GM21367 (cell line): ENCODE measurements at regions not wholly inside any gene's neighbourhood (a gene's known extent, or its start where the extent isn't known, plus 50 kb on each side); places are given as distances from the start of the nearest gene placed in this dataset.

Experiments
- ATAC-seq: cut with Tn5 transposase; IDR thresholded peaks from one replicate; pipeline ENCODE4 v1.9.1; 2021; ENCODE audit not compliant: unreplicated experiment

DNA sequence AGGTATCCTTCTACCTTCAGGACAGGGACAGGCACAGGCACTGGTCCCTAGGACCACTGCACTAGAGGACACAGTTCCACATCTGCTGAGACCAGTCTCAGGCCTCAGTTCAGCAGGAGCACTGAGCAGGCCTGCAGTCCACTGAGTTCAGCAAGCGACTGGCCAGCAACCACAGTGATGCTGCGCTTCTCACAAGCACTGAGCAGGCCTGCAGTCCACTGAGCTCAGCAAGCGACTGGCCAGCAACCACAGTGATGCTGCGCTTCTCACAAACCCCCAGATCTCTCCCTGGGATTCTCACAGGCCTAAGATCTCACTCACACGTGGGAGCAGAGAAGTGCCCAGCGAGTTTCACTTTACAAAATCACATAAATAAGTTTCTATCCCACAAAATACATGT is 140.6 kb downstream of the IRS2 start:
- ATAC-seq, result no peak

DNA sequence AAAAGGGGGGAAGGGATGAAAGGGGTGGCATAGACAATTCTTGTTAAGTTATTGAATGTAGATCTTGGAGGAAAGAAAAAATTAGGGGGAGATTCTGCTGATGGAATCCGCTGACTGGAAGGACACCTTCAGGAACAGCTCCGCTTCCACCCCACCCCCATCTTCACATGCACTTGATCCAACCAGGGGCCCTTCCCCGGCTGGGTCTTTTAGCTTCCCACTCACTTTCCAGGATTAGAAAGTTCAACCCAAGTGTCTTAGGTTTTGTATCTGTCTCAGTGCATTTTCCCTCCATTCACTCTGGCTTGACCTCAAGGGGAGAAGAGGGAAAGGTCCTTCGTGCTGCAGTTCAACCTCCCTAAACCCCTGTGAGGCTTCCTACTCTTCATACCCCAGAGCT is 141.4 kb downstream of the IRS2 start:
- no peak for ATAC-seq

- no peak for ATAC-seq
These were observed 142.2 kb downstream of the IRS2 start for GRCh38 chr13:109644069-109644750.

DNA sequence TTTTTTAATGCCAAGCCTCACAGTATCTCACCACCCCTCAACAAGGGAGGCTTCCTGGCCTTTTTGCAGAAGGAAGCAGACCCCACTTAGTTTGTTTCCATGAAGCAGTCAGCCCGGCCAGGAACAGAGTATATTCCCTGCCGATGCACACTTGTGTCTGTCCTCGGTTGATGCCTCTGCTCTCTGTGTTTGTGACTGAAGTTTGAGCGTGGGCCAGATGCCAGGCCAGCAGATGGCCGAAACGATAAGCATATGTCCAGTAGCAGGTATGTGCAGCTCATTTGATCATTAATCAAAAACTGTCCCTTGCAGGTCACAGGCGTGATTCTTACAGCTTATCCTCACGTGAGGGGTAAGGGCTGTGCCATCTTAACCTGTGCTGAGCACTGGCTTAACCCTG is 144.0 kb downstream of the IRS2 start:
- no peak for ATAC-seq

DNA sequence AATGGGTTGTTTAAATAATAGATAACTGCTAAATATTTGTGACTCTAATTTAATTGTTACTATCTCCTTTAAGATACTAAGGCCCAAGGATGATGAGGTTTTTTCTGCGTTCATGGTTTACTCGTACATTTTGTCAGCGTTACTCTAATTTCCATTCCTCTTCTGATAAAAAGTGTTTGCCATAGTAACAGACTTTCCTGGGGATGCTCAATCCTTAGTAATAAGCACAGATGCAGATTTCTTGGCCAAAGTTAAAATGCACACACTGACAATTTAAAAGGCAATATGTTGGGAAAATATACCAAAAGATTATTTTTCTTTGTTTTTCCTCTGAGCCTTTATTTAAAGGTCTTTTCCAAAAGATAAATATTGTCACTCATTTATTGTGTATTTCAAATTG is 149.6 kb downstream of the IRS2 start:
- no peak for ATAC-seq

- ATAC-seq, result no peak
These were observed 155.3 kb downstream of the IRS2 start for GRCh38 chr13:109631069-109631468.

DNA sequence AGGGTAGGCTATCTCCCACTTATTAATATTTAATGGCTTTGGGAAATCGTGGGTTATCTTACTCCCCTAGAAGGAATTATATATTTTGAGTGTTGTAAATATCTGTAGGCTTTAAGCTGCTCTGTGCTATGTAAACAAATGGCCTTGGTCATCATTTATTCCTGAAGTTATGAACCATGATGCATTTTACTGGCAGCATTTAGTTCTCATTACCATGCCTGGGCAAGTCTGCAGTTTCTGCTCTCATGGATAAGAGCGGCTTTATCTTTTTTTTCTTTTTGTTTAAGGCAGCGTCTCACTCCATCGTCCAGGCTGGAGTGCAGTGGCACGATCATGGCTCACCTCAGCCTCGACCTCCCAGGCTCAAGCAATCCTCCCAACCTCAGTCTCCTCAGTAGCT is 156.1 kb downstream of the IRS2 start:
- ATAC-seq, result no peak

DNA sequence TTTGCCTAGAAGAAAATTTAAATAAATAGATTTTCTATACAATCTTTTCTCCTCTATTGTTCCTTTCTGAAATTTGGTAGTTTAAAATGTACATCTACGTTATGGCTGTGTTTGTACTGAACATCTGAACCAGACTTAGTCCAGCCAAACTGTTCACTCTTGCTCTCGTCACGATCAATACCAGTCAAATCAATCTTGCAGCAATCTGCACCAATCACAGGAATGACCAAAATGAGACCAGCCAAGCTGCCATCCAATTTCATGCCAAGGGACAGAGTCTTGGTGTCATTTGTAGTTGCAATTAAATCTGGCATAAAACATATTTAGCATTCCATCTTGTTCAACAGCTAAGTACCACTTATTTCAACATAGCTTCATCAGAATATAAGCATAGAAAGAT is 156.6 kb downstream of the IRS2 start:
- no peak for ATAC-seq

- no peak for ATAC-seq
These were observed 158.1 kb downstream of the IRS2 start for GRCh38 chr13:109628251-109628699.

- no peak for ATAC-seq
These were observed 158.7 kb downstream of the IRS2 start for GRCh38 chr13:109627649-109628048.

GRCh38 chr13:109626386-109627171 is 159.8 kb downstream of the IRS2 start:
- no peak for ATAC-seq

DNA sequence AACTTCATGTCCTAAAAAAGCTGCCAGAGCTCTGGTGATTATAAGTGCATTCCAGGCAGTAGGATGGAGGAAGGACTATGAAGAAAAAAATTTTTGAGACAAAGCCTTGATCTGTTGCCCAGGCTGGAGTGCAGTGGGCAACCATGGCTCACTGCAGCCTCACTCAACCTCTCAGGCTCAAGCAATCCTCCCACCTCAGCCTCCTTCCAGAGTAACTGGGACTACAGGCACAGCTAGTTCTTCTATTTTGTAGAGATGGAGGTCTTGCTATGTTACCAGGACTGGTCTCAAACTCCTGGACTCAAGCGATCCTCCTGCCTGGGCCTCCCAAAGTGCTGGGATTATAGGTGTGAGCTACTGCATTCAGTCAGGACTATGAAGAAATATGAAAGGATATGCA is 161.2 kb downstream of the IRS2 start:
- no peak for ATAC-seq

DNA sequence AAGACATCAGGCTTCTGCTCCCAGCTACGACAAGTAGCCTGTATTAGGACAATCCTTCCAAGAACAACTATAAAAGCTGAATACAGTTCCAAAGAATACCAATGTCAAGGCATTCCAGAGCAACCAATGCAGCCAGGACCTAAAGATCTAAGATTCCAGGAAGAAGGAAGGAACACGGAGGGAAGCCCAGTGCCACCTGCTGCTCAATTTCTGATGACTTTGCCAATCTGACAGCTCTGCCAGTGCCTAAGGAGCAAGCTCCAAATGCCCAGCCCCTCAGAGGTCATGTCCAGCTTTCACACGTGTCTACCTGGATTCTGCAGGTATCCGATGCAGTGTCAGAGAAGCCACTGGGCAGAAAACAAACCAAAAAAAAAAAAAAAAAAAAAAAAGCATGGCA is 164.4 kb downstream of the IRS2 start:
- no peak for ATAC-seq

DNA sequence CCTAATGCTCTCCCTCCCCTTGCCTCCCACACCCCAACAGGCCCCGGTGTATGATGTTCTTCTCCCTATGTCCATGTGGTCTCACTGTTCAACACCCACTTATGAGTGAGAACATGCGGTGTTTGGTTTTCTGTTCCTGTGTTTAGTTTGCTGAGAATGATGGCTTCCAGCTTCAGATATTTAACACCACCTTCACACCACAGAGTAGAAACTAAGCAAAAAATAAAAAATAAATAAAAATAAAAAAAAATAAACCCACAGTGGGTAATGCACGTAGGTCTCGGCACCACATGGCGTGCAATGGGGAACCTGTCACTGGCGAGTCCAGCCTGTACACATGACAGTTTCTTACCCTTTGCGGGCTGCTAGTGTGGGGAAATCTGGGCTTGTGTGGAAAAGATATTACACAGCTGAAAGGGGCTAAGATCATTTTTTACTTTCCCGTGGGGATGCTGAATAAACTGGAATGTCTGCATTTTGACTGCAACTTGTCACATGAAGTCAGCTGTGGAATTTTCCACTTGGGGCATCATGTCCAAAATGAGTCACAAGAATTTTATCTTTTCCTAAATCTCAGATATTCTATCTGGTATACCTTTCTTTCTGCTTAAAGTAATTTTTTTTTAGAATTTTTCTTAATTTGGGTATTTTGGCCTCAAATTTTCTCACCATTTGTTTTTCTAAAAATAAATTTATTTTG is 170.5 kb downstream of the IRS2 start:
- no peak for ATAC-seq

GRCh38 chr13:109611912-109612691 is 174.3 kb downstream of the IRS2 start:
- ATAC-seq, result no peak

- ATAC-seq, result no peak
These were observed 175.9 kb downstream of the IRS2 start for GRCh38 chr13:109610517-109610916.

DNA sequence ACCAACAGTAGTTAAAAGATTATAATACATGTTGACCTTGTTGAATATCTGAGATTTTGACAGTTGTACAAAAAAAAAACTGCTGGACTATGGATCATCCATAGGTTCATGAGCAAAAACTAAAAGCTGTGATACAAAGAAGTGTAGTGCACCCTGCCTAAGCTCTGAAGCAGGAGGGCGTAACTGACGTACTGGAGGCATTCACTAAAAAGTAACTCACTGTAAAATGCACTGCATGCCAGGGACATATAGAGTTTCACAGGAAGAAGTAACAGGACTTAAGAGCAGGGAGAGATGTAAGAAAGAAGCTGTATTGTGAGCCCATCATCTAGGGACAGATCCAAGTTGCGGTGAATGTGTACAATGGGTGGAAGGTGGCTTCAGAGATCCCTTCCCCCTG is 177.9 kb downstream of the IRS2 start:
- ATAC-seq, result no peak

GRCh38 chr13:109608059-109608458 is 178.3 kb downstream of the IRS2 start:
- ATAC-seq, result no peak

- no peak for ATAC-seq
These were observed 179.9 kb downstream of the IRS2 start for GRCh38 chr13:109606520-109606919.

DNA sequence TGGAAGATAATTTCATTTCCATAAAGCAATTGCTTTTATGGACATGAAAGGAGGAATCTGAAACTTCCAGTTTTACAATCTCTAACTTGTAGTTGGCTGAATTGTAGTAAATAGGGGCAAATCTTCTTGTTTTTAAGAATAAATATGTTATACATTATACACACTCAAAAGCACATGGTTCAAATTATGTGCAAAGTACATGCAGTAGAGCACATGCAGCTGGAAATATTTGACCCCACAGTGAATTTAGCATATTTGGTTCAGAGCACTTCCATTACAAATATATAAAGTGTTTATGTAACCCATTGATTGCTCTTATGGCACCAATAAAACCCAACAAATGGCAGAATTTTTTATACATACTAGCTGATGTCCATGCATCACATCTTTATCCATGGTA is 180.5 kb downstream of the IRS2 start:
- ATAC-seq, result no peak

DNA sequence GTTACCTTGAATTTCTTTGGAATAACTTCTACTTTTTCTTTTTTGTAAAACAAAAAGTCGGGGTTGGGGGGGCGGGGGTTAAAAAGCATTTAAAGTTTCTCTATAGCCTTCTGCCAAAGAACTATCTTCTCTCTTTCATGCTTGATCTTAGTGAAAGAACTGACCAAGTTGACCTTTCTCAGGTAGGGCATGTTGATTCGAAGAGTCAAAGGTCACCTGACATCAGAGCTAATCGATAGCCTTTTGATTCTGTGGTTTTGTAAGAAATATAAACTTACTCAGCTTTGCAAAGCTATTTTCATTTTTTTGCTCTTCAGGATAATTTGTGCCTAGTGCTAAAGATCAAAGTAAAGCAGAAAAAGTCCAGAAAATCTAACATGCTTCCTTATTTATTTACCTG is 181.5 kb downstream of the IRS2 start:
- ATAC-seq, result no peak
